ENCODE measurements at regions not wholly inside any gene's neighbourhood (a gene's known extent, or its start where the extent isn't known, plus 50 kb on each side); places are given as distances from the start of the nearest gene placed in this dataset.

DNA sequence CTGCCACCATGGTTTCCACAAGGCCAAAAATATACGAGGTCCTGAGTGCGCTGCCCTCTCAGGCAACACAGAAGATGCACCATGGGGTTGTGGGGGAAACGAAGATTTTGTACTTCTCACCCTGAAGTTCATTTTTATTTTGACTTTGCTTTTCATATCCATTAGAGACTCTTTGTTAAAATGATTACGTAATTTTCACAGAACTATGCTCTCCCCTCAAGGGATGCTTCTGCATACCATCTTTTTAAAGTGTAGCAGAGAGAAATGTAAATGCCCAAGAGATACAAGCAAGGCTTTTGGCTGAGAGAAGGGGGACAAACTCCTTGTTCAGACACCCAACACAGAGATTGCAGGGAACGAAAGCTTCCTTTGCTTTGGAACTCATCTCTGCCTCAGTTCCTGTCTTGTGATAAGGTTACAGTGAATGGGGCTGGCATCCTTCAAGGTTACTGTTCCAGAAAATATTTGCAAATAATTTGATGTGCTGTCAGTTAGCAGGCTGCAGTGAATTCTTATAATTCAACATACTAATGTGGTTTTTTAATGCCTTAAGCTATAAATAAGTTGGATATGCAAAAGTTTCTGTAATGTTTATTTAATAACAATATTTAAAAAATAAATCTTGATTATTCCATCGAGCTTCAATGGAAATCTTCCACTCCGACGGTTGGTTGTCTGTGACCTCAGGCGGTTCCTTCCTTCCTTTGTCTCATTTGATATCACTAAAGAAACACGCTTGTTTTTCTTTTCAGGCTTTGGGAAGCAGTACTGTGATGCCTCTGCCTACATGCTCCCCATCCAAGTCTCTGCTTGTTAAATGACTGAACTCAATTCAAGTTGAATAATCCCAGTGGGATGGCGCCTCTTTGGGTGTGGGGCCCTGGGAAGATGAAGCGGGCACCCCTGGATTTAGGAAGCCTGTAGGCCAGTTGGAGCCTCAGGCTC, 209.3 kb upstream of the CTBP2 start:
- DNase-seq (ENCODE audit: low spot score, unreplicated experiment): no peak
- H3K4me3 Mint-ChIP-seq (ENCODE audit: low read depth): no peak overlapping the region
- H3K27me3 Mint-ChIP-seq: peaks cover 7% of the 10 kb centered on the region
- H3K9me3 Mint-ChIP-seq (ENCODE audit: low read depth): peaks cover 11% of the 10 kb centered on the region
- H3K27ac Mint-ChIP-seq: no peak overlapping the region
- H3K4me1 Mint-ChIP-seq (ENCODE audit: low read depth): peaks cover 6% of the 10 kb centered on the region
- H3K36me3 Mint-ChIP-seq (ENCODE audit: insufficient read depth): peaks cover 1% of the 10 kb centered on the region
- TF ChIP-seq, protein P1, sequence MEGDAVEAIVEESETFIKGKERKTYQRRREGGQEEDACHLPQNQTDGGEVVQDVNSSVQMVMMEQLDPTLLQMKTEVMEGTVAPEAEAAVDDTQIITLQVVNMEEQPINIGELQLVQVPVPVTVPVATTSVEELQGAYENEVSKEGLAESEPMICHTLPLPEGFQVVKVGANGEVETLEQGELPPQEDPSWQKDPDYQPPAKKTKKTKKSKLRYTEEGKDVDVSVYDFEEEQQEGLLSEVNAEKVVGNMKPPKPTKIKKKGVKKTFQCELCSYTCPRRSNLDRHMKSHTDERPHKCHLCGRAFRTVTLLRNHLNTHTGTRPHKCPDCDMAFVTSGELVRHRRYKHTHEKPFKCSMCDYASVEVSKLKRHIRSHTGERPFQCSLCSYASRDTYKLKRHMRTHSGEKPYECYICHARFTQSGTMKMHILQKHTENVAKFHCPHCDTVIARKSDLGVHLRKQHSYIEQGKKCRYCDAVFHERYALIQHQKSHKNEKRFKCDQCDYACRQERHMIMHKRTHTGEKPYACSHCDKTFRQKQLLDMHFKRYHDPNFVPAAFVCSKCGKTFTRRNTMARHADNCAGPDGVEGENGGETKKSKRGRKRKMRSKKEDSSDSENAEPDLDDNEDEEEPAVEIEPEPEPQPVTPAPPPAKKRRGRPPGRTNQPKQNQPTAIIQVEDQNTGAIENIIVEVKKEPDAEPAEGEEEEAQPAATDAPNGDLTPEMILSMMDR (IDR thresholded peaks at IDR 0.05; ENCODE audit: unreplicated experiment): no peak

DNA sequence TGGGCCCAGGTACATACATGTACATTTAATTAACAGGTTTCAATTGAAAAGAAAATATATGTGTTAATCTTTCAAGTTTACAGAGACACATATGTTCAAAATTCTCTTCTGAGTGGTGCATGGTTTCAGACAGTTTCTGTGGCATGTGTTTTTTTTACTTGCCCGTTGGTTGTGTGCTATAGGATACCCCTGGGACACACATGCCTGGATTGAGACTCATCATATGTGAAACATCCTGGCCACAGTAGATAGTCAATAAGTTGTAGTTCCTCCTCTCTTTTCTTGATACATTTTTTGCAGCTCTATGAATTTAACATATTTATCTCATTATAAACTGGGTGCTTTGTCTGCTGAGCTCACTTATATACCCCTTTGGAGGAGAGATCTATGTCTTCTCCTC, 207.8 kb upstream of the CTBP2 start:
- no peak overlapping the region for H3K27ac Mint-ChIP-seq
- TF ChIP-seq, protein P1 (IDR thresholded peaks at IDR 0.05; ENCODE audit: unreplicated experiment): no peak

DNA sequence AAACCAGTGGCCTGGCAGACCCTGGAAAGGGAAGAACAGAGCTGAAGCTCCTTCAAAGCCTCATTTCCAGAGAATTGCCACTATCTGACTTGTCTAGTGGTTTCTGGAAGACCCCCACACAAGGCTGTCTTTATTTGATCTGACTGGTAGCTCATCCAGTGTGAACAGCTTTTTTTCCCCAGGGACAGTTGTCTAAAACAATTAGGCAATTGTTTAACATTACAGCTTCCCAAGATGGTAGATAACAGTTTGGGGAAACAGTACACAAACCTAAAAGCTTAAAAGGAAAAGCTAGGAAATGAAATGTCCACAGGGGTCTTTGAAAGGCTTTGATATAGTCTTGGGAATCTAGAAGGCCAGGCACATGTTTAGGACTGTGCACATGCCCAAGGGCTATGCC, 203.4 kb upstream of the CTBP2 start:
- Mint-ChIP-seq H3K9me3 (ENCODE audit: low read depth) (peaks cover 15% of the 10 kb centered on the region), H3K36me3 (ENCODE audit: insufficient read depth) (peaks cover 1% of the 10 kb centered on the region), H3K27ac (no peak overlapping the region), H3K4me1 (ENCODE audit: low read depth) (peaks cover 7% of the 10 kb centered on the region), H3K27me3 (peaks cover 5% of the 10 kb centered on the region), H3K4me3 (ENCODE audit: low read depth) (no peak overlapping the region)
- no peak for DNase-seq (ENCODE audit: low spot score, unreplicated experiment)
- TF ChIP-seq, protein P1 (IDR thresholded peaks at IDR 0.05; ENCODE audit: unreplicated experiment): no peak

More for the DNA sequence above, 207.8 kb upstream of the CTBP2 start:
- H3K4me1 Mint-ChIP-seq (ENCODE audit: low read depth): peaks cover 9% of the 10 kb centered on the region
- peaks cover 14% of the 10 kb centered on the region for H3K9me3 Mint-ChIP-seq (ENCODE audit: low read depth)
- peaks cover 1% of the 10 kb centered on the region for H3K36me3 Mint-ChIP-seq (ENCODE audit: insufficient read depth)
- no peak overlapping the region for H3K4me3 Mint-ChIP-seq (ENCODE audit: low read depth)
- DNase-seq (ENCODE audit: low spot score, unreplicated experiment): no peak
- H3K27me3 Mint-ChIP-seq: peaks cover 7% of the 10 kb centered on the region

DNA sequence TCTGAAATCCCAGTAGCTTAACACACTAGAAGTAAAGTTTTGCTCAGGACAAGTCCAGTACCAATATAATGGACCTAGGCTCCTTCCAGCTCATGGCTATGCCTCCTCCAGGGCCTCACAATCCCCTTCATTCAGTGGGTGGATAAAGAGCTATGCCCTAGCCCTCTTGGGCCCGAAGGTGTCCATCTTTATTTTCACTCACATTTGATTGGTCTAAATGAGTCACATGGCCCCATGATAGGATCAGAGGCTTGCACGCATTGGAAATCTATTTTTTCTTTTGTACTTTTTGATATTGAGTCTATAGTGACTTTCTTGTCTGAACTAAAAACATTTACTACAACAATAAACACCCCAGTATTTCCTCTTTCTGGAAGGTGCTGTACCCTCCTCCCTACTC, 202.6 kb upstream of the CTBP2 start:
- H3K4me3 Mint-ChIP-seq (ENCODE audit: low read depth): no peak overlapping the region

DNA sequence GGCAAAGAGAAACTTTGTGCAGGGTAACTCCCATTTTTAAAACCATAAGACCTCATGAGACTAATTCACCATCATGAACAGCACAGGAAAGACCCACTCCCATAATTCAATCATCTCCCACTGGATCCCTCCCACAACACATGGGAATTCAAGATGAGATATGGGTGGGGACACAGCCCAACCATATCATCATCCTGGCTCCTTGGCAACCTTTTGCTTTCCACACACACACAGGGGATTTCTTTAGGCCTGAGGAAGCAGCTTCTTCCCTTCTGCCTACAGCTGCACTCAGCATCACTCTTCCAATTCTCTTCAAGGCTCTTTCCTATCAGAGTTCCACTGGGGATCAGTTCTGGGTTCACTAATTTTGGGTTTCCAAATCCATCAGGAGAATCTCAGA, 199.0 kb upstream of the CTBP2 start:
- Mint-ChIP-seq H3K27ac (no peak overlapping the region), H3K4me1 (ENCODE audit: low read depth) (peaks cover 9% of the 10 kb centered on the region), H3K36me3 (ENCODE audit: insufficient read depth) (no peaks in the 10 kb centered on the region), H3K9me3 (ENCODE audit: low read depth) (peaks cover 7% of the 10 kb centered on the region), H3K27me3 (peaks cover 10% of the 10 kb centered on the region), H3K4me3 (ENCODE audit: low read depth) (no peak overlapping the region)
- TF ChIP-seq, protein P1 (IDR thresholded peaks at IDR 0.05; ENCODE audit: unreplicated experiment): no peak
- DNase-seq (ENCODE audit: low spot score, unreplicated experiment): no peak

More for the DNA sequence above, 202.6 kb upstream of the CTBP2 start:
- H3K27me3 Mint-ChIP-seq: peaks cover 5% of the 10 kb centered on the region
- no peak overlapping the region for H3K27ac Mint-ChIP-seq
- H3K4me1 Mint-ChIP-seq (ENCODE audit: low read depth): peaks cover 7% of the 10 kb centered on the region
- H3K36me3 Mint-ChIP-seq (ENCODE audit: insufficient read depth): peaks cover 1% of the 10 kb centered on the region
- TF ChIP-seq, protein P1 (IDR thresholded peaks at IDR 0.05; ENCODE audit: unreplicated experiment): no peak
- DNase-seq (ENCODE audit: low spot score, unreplicated experiment): no peak
- peaks cover 15% of the 10 kb centered on the region for H3K9me3 Mint-ChIP-seq (ENCODE audit: low read depth)

Measured in progenitor cell of endocrine pancreas (in vitro differentiated cells).